Mesodermal cell (in vitro differentiated cells): ENCODE measurements at regions not wholly inside any gene's neighbourhood (a gene's known extent, or its start where the extent isn't known, plus 50 kb on each side); places are given as distances from the start of the nearest gene placed in this dataset.

Experiments used
- H3K27ac ChIP-seq: 2 replicates; pipeline ENCODE4 v1.7.0; 2013; ENCODE audit warnings: mild to moderate bottlenecking, low read depth, low read length, moderate library complexity; ENCODE audit not compliant: severe bottlenecking
- H3K36me3 ChIP-seq: 2 replicates; pipeline ENCODE4 v1.7.1; 2013; ENCODE audit warnings: mild to moderate bottlenecking, low read length, moderate library complexity; ENCODE audit not compliant: control insufficient read depth, insufficient read depth
- H3K4me1 ChIP-seq: one replicate; pipeline ENCODE4 v1.7.1; 2013; ENCODE audit warnings: mild to moderate bottlenecking, low read length; ENCODE audit not compliant: insufficient read depth, control insufficient read depth, poor library complexity, severe bottlenecking
- H3K4me3 ChIP-seq: 2 replicates; pipeline ENCODE4 v1.7.0; 2013; ENCODE audit warnings: low read length, control low read depth, mild to moderate bottlenecking; ENCODE audit not compliant: insufficient read depth, poor library complexity, severe bottlenecking; ENCODE audit errors: extremely low read depth
- H3K9me3 ChIP-seq: 2 replicates; pipeline ENCODE4 v1.7.1; 2013; ENCODE audit warnings: mild to moderate bottlenecking, low read length, moderate library complexity; ENCODE audit not compliant: control insufficient read depth
- WGBS, 2 experiments: methylation state at CpG; one replicate each; pipeline ENCODE4 v1.1.5; 2013; ENCODE audit warnings: missing lambda C conversion rate in 2 of 2; ENCODE audit not compliant: insufficient coverage in 2 of 2; 5-methylcytosine and 5-hydroxymethylcytosine counted together

GRCh38 chr14:26370115-26370514, 227.7 kb downstream of the NOVA1 start:
- no peaks in the 10 kb centered on the region for H3K4me1 ChIP-seq
- no peak overlapping the region for H3K4me3 ChIP-seq
- 87 to 91% methylated on average over 2 to 3 of the region's 3 CpGs for WGBS, 2 experiments
- H3K36me3 ChIP-seq, result no peaks in the 10 kb centered on the region
- no peaks in the 10 kb centered on the region for H3K9me3 ChIP-seq
- H3K27ac ChIP-seq, result no peak overlapping the region

- Histone ChIP-seq H3K4me3 (no peak overlapping the region), H3K27ac (no peak overlapping the region), H3K36me3 (no peaks in the 10 kb centered on the region), H3K9me3 (no peaks in the 10 kb centered on the region), H3K4me1 (no peaks in the 10 kb centered on the region)
Measured at GRCh38 chr14:26363689-26364088, 234.1 kb downstream of the NOVA1 start.

DNA sequence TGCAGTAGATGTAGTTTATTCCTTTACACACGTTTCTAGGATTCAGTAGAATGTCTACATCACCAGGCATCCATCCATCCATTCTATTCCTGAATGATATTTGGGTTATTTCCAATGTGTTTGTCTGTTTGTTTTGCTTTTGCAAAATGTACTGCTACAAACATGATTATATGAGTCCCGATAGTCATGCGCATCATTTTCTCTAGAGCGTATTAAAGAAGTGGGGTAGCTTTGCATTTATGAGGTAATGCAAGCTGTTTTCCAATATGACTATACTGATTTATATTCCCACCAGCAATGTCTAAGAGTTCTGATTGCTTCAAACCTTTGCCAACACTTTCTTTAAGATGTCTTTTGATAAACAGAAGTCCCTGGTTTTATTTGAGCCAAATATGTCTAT, 253.2 kb downstream of the NOVA1 start:
- H3K9me3 ChIP-seq, result no peaks in the 10 kb centered on the region

DNA sequence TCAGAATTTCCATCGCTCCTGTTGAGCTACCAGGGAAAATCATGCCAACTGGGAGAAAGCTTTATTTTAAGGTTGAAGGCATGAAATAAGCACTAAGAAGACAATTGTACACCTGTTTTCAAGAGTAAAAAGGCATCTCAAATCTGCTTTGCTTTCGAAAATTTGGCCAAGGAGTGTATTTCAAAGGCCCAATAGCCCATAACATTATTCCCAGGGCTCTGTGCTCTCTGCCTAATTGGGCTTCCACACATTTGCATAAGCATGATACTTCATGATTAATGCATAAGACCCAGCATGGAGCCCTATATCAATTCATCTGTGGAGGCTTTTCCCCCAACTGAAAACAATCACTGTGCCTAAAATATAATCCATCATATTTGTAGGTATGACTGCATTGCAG, 258.5 kb downstream of the NOVA1 start:
- no peaks in the 10 kb centered on the region for H3K4me1 ChIP-seq
- 78 to 93% methylated on average over 2 of the region's 2 CpGs for WGBS, 2 experiments
- H3K27ac ChIP-seq, result no peak overlapping the region
- no peak overlapping the region for H3K4me3 ChIP-seq
- H3K36me3 ChIP-seq, result no peaks in the 10 kb centered on the region
- H3K9me3 ChIP-seq, result no peaks in the 10 kb centered on the region

More for the DNA sequence above, 253.2 kb downstream of the NOVA1 start:
- no peaks in the 10 kb centered on the region for H3K4me1 ChIP-seq
- no peak overlapping the region for H3K27ac ChIP-seq
- no peak overlapping the region for H3K4me3 ChIP-seq
- no CpG with 5 or more reads among the region's 4 CpGs for WGBS, 2 experiments
- no peaks in the 10 kb centered on the region for H3K36me3 ChIP-seq

DNA sequence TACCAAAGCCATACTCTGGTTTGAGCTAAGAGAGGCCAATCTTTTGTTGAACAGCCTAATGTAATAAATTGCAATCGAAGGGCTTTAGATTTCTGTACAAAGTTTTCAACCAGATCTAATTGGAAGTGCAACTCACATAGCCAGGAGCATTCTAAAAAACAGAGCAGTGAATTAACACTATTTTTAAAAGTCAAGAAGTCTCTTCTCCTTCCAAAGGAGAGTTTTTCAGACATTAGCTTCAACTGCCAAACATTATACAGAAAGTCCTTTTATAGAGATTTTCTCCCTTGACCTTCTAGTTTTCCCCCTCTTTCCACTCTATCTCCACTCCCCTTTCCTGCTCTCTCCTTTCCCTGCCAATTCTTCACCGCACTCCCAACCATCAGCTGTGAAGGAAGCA, 259.6 kb downstream of the NOVA1 start:
- no peaks in the 10 kb centered on the region for H3K4me1 ChIP-seq
- H3K36me3 ChIP-seq, result no peaks in the 10 kb centered on the region
- 71% methylated on average over 1 of the region's 2 CpGs; no CpG with 5 or more reads in 1 of the 2 experiments for WGBS, 2 experiments
- no peak overlapping the region for H3K27ac ChIP-seq
- no peak overlapping the region for H3K4me3 ChIP-seq
- H3K9me3 ChIP-seq, result no peaks in the 10 kb centered on the region

DNA sequence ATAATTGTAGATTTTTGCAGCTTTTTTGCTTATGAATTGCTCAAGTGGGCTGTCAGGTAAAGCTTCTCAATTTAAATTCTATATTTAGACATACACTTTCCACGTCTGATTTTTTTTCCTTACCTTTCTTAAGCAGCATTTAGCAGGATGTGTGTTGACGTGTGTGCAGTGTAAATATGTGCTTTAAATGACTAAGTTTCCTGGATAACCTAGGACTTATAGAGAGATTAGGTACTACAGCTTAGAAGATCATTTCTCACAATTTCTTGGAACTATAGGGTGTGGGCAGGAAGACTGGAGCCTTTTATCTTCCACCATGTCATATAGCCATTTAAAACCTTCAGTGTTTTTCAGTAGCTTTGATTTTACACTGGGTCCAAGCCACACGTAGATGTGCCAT, 263.5 kb downstream of the NOVA1 start:
- H3K4me3 ChIP-seq, result no peak overlapping the region
- no peaks in the 10 kb centered on the region for H3K9me3 ChIP-seq
- H3K36me3 ChIP-seq, result no peaks in the 10 kb centered on the region
- H3K4me1 ChIP-seq, result no peaks in the 10 kb centered on the region
- no peak overlapping the region for H3K27ac ChIP-seq
- no CpG with 5 or more reads among the region's 3 CpGs for WGBS, 2 experiments

DNA sequence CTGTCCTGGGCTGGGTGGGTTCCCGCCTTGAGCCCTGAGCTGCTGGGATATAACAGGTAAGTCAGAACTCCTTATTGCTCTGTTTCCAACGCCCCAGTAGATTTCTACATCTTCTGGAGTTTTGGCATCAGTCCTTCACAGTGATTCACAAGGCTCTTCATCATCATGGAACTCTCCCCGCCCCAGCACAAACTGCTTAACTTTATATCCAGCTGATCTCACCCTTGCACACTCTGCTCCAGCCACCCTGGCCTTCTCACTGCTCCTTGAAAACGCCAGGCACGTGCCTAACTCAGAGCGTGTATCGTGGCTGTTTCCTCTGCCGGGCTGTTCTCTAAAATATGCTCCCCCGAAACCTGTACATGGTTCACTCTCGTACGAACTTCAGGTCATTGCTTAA, 264.9 kb downstream of the NOVA1 start:
- WGBS, 2 experiments, result 93 to 98% methylated on average over 8 to 9 of the region's 11 CpGs
- no peaks in the 10 kb centered on the region for H3K9me3 ChIP-seq
- H3K36me3 ChIP-seq, result no peaks in the 10 kb centered on the region
- H3K4me3 ChIP-seq, result no peak overlapping the region
- no peak overlapping the region for H3K27ac ChIP-seq
- no peaks in the 10 kb centered on the region for H3K4me1 ChIP-seq

GRCh38 chr14:26330982-26331381, 266.9 kb downstream of the NOVA1 start:
- Histone ChIP-seq H3K27ac (no peak overlapping the region), H3K36me3 (no peaks in the 10 kb centered on the region), H3K4me1 (no peaks in the 10 kb centered on the region), H3K9me3 (no peaks in the 10 kb centered on the region), H3K4me3 (no peak overlapping the region)
- WGBS, 2 experiments, result 83% methylated on average over 1 of the region's 1 CpG

- no peaks in the 10 kb centered on the region for H3K9me3 ChIP-seq
- H3K36me3 ChIP-seq, result no peaks in the 10 kb centered on the region
- H3K4me3 ChIP-seq, result no peak overlapping the region
- no peak overlapping the region for H3K27ac ChIP-seq
- H3K4me1 ChIP-seq, result no peaks in the 10 kb centered on the region
Measured at GRCh38 chr14:26328791-26329190, 269.0 kb downstream of the NOVA1 start.

DNA sequence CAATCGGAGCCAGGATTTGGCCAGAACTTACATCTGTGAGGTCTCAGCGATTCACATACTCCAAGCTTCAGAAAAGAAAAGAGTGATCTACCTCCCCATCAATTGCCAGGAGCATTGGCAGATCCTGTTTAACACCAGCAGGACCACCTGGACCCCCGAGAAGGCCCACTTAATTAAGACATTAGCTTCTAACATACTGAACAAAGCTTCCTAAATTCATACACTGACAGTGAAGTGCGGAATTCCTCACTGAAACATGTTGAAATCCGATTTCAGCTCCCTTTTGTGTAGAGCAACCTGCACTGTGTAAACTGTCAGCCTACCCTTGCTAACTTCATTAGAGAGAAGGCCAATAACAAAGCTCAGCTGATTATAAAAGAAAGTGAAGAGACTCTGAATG, 274.0 kb downstream of the NOVA1 start:
- Histone ChIP-seq H3K4me1 (no peaks in the 10 kb centered on the region), H3K27ac (no peak overlapping the region), H3K4me3 (no peak overlapping the region), H3K36me3 (no peaks in the 10 kb centered on the region), H3K9me3 (no peaks in the 10 kb centered on the region)
- WGBS, 2 experiments, result 80 to 82% methylated on average over 4 to 5 of the region's 5 CpGs

GRCh38 chr14:26320886-26321285, 276.9 kb downstream of the NOVA1 start:
- no peaks in the 10 kb centered on the region for H3K9me3 ChIP-seq
- no peaks in the 10 kb centered on the region for H3K36me3 ChIP-seq
- H3K4me1 ChIP-seq, result no peaks in the 10 kb centered on the region
- no peak overlapping the region for H3K27ac ChIP-seq
- H3K4me3 ChIP-seq, result no peak overlapping the region
- WGBS, 2 experiments, result 80 to 86% methylated on average over 1 to 2 of the region's 2 CpGs
